ENCODE measurements at regions not wholly inside any gene's neighbourhood (a gene's known extent, or its start where the extent isn't known, plus 50 kb on each side); places are given as distances from the start of the nearest gene placed in this dataset.

DNA sequence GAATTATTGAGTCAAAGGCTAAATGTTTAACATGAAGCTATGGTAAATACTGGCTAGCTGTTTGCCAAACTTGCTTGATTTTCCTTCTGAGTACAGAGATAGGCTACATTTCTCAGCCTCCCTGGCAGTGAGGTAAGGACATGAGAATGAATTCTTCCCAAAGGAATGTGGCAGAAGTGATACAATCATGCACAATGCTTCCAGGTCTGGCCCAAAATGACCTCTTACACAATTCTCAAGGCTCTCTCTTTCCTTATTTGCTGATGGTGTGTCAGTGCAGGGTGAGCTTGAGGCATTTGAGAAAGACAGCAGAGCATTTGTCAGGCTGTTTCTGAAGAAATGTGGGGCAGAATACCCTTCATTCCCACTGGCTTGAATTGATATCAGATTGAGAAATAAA, 95.6 kb upstream of the NABP1 start:
- H3K4me3 ChIP-seq = no peak overlapping the region
- intact Hi-C loops (cut with micrococcal nuclease) = no loop called here
- no peak overlapping the region for H3K27ac ChIP-seq (replicated peaks)
- peaks cover 4% of the 10 kb centered on the region for H3K27me3 ChIP-seq (ENCODE audit: low read depth)
- no peaks in the 10 kb centered on the region for H3K9me3 ChIP-seq (replicated peaks)
- no peaks in the 10 kb centered on the region for H3K36me3 ChIP-seq
- TF ChIP-seq, protein P1, sequence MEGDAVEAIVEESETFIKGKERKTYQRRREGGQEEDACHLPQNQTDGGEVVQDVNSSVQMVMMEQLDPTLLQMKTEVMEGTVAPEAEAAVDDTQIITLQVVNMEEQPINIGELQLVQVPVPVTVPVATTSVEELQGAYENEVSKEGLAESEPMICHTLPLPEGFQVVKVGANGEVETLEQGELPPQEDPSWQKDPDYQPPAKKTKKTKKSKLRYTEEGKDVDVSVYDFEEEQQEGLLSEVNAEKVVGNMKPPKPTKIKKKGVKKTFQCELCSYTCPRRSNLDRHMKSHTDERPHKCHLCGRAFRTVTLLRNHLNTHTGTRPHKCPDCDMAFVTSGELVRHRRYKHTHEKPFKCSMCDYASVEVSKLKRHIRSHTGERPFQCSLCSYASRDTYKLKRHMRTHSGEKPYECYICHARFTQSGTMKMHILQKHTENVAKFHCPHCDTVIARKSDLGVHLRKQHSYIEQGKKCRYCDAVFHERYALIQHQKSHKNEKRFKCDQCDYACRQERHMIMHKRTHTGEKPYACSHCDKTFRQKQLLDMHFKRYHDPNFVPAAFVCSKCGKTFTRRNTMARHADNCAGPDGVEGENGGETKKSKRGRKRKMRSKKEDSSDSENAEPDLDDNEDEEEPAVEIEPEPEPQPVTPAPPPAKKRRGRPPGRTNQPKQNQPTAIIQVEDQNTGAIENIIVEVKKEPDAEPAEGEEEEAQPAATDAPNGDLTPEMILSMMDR (IDR thresholded peaks at IDR 0.05; ENCODE audit: borderline replicate concordance) = no peak
- no peaks in the 10 kb centered on the region for H3K4me1 ChIP-seq
- DNase-seq = no peak

GRCh38 chr2:191591025-191591424, 86.9 kb upstream of the NABP1 start:
- Histone ChIP-seq H3K27me3 (ENCODE audit: low read depth) (peaks cover 11% of the 10 kb centered on the region), H3K4me1 (no peaks in the 10 kb centered on the region), H3K4me3 (no peak overlapping the region), H3K9me3 (replicated peaks) (peaks cover 10% of the 10 kb centered on the region), H3K27ac (replicated peaks) (no peak overlapping the region), H3K36me3 (no peaks in the 10 kb centered on the region)
- TF ChIP-seq, protein P1 (IDR thresholded peaks at IDR 0.05; ENCODE audit: borderline replicate concordance) = no peak
- intact Hi-C loops (cut with micrococcal nuclease) = no loop called here
- DNase-seq = no peak

- no peak for DNase-seq
- no peaks in the 10 kb centered on the region for H3K4me1 ChIP-seq
- no peak overlapping the region for H3K4me3 ChIP-seq
- no peaks in the 10 kb centered on the region for H3K36me3 ChIP-seq
- peaks cover 10% of the 10 kb centered on the region for H3K9me3 ChIP-seq (replicated peaks)
- intact Hi-C loops (cut with micrococcal nuclease) = no loop called here
- TF ChIP-seq, protein P1 (IDR thresholded peaks at IDR 0.05; ENCODE audit: borderline replicate concordance) = no peak
- H3K27me3 ChIP-seq (ENCODE audit: low read depth) = peaks cover 27% of the 10 kb centered on the region
- H3K27ac ChIP-seq (replicated peaks) = no peak overlapping the region
These were observed 84.1 kb upstream of the NABP1 start for GRCh38 chr2:191593622-191594385.

DNA sequence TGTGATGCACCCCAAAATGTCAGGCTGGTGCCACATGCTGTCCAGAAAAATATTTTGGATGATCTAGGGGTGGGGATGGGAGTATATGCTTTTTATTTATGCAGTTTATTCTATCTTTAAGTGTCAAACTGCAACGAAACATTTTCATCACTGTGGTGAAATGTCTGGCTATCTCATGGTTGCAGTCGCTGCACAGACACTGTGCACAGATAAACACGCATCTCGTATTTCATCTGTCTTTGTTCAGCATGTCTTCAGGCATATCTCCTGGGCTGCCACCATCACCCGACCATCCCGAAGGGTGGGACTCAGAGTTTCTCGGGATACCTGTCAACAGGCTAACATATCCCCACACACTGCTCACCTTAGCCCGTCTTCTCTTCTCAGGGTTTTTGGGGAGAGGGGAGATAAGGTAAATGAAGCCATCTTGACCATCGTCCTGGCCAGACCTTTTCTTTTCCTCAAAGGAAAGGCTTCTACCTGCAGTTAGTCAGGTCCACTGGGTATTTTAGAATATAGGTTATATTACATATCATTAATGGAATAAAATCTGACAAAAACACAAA, 80.7 kb upstream of the NABP1 start:
- H3K27ac ChIP-seq (replicated peaks) = no peak overlapping the region
- TF ChIP-seq, protein P1 (IDR thresholded peaks at IDR 0.05; ENCODE audit: borderline replicate concordance) = no peak
- intact Hi-C loops (cut with micrococcal nuclease) = no loop called here
- no peak for DNase-seq
- H3K27me3 ChIP-seq (ENCODE audit: low read depth) = peaks cover 36% of the 10 kb centered on the region
- H3K4me3 ChIP-seq = no peak overlapping the region
- H3K9me3 ChIP-seq (replicated peaks) = peaks cover 5% of the 10 kb centered on the region
- no peaks in the 10 kb centered on the region for H3K36me3 ChIP-seq
- no peaks in the 10 kb centered on the region for H3K4me1 ChIP-seq

DNA sequence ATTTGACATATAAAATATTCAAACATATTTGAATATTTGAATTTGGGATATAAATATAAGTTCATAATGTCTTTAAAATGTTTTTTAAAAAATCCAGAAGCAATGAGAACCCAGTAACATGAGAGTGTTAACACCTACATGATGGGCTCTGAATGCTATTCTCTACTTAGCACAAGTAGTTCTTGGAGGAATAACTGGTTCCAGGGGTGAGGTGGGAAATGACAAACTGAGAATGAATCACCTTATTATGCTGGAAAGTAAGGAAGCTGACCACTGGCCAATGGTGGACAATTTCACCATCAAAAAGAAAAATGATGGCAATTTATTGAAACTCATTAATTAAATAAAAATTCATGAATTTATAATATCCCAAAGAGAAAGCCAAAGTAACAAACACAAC, 79.6 kb upstream of the NABP1 start:
- Histone ChIP-seq H3K9me3 (replicated peaks) (no peaks in the 10 kb centered on the region), H3K36me3 (no peaks in the 10 kb centered on the region), H3K4me3 (no peak overlapping the region), H3K27me3 (ENCODE audit: low read depth) (peaks cover 36% of the 10 kb centered on the region), H3K4me1 (no peaks in the 10 kb centered on the region), H3K27ac (replicated peaks) (no peak overlapping the region)
- intact Hi-C loops (cut with micrococcal nuclease) = no loop called here
- TF ChIP-seq, protein P1 (IDR thresholded peaks at IDR 0.05; ENCODE audit: borderline replicate concordance) = no peak
- no peak for DNase-seq
